DMS 273 treated with DMSO at 0.1 percent for 48 hours (cell line): ENCODE measurements at regions not wholly inside any gene's neighbourhood (a gene's known extent, or its start where the extent isn't known, plus 50 kb on each side); places are given as distances from the start of the nearest gene placed in this dataset.
"Not testable (repeated sequence)": the region's sequence is repeated elsewhere in the genome, so short reads cannot be mapped to it uniquely, and the experiment has no call there.

Experiments
- DNase-seq: peaks from one replicate; lab custom pipeline; 2025; lab: John Stamatoyannopoulos, UW

DNA sequence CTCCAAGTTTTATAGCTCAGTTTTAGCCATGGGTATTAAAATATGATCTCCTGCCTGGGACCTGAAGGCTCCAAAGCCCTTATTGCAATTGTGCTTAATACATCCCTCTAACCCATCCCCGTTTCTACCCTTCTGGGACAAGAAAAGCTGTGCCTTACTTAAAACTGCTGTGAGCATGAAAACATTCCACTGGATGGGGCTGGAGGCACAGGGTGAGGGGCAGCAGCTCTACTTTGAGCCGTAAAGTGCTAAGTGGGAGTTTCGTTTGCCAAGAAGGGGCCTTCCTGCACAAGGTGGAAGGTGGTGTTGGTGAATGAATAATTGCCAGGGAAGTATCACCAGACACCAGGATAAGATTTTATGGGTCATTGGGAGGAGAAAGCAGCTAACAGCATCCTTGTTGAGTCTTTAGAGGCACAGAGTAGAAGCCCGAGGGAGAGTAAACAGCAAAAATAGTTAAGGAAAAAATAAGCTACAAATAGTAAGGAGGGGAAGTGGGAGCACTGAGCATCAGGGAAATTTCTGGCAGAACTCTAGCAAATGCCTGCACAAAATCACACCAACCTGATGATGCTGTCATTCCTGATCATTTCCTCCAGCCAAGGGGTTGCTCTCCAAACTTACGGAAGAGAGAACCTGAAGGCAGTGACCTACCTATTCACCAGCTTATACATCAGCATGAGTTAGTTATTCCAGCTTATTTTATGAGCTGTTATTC, 218.4 kb downstream of the MREG start:
- DNase-seq: no peak

DNA sequence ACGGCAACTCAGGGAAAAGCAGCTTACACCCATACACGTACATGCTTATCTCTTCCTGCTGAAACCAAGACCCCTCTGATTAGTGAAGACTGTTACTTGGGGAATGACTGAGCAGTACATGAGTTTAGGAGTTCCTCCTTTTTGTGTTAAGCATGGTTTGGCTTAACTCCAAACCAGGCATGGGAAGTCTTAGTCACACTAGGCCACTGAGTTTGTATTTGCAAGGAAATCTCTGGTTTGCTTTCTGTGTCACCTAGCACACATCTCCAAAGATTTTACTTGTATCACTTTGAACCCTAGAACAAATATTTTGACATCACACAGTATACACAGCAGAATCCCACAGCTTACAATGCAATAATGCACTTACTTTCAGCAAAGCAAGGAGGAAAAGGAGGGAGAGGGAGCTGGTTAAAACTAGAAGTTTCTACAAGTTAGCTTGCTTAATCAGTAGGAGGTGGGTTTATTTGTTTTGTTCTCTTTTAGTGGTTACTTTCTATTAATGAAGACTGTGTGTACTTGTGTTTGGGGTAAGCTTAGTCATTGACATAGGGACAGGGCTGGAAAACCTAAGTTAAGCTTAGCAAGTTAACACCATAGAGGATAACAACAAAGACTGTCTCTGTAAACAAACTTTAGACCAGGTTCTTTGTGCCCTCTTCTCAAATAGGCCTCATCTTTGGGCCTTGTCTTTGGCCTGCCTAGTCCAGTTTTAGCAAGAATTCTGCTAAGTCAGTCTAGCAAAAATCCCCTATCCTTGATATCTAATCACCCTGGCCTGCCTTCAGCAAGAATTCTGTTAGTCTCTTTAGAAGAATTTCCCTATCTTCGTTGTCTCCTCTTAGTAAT, 219.4 kb downstream of the MREG start:
- no peak for DNase-seq

DNA sequence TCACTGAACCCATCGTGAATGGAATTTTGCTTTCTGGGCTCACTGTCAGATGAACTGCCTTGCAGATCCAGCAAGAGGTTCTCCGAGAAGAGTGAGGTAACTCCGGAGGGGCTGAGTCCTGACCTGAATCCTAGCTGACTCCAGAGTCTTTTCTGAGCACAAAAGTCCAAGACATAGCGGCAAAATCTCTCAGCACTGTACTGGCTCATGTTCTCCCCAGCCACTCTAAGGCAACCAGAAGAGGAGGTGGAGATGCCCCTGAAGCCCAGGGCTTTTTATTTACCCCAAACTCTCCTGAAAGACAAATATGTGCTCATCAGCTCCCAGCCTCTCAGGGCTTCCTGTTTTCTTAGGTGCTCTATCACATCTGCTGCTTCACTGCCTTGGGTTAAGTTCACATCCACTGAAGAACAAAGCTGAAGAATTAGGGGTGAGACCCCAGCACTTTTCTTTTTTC, 221.8 kb downstream of the MREG start:
- DNase-seq: no peak

DNA sequence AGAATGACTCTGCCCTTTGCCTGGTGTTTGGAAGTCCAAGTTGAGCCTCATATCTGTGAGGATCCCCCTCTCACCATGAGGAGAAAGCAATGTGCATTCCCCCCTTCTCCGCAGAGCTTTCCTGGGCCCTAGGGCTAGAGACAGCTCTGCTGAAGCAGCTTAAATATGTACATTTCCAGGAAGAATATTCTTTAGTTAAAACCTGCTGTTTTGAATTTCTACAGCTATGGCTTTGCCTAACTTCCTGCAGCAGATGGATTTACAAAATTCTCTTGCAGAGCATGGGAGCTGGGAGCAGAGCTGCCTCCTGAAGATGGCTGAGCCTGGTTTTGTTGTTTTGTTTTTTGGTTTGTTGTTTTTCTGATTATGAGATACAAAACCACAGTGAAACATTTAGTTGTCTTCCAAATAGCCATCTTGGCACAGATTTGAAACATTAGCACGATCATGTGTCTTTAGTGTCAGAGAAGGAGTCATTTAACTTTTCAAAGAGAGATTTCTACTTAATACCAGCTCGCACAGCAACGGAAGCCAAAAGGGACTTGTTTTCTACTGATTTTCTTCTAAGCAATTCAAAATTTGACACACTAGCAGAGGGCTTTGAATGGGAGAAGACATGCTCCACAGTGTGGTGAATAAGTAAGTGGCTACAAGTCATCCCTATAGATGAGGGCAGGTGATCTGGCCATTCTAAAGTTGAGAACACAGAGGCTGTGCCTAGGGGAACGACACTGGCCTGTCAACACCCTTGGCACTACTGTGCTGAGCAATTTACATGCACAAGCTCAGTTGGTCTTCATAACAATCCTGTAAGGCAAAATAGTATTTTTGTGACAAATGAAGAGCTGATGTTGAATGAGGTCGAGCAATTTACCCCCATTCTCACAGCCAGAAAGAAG, 222.6 kb downstream of the MREG start:
- DNase-seq: no peak

DNA sequence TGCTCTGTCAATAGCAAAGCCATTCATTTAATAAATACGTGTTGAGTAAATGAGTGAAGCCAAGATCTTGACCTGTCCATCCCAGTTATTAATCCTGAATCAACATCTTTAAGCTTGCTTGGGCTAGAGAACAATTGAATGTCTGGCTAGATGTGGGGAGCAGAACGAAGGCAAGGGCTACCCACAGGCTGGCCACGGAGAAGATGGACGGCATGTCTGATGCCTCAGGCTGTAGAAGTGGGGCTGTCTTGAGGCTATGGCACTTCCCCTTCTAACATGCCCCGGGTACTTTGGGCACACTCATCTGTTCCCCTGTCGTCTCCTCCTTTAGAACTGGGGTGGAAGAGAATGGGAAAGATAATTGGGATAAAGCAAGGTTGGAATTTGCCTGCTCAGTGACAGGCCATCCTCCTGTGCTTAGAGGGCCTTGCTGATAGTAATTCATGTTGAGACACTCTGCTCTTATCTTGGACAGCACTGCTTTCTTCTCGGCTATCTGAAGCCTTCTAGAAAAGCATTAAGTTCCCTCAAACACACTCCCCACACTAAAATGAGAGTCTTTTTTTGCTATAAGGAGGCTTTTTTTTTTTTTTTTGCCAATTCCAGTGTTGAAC, 225.7 kb downstream of the MREG start:
- no peak for DNase-seq

DNA sequence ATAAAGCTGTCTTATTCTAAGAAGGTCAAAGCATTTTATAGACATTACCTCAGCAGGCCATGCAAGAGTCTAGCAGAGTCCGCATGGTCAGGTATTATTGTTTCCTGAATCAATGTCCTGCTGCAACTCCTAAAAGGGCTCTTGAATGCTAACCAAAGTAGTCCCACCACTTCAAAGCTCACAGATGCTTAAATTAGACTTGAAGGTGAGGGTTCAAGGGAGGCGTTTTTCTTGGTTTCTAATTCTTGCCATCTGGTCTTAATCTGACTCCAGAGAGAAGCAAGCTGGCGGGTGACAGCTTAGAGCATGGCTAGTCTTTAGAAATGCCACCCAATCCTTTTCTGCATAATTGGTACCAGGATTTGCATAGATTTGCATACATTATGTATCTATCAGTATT, 226.3 kb downstream of the MREG start:
- DNase-seq: no peak

DNA sequence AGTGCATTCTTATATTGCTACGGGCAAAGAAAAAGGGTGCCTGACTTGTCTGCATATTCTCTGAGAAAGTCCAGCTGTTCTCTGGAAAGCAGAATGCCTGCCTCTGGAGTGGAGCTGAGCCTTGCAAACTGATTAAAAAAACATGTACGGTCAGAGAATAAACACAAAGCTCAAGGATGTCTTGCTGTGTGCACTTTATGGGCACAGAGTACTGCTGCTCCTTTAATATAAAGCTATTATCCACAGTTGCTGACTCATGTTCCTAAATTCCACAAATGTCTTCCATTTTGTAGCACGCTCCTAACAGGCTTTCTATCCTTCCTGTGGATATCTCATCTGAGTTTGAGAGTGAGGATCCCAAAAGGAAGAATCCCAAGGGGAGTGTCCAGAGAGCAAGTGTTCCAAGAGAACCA, 229.0 kb downstream of the MREG start:
- no peak for DNase-seq

DNA sequence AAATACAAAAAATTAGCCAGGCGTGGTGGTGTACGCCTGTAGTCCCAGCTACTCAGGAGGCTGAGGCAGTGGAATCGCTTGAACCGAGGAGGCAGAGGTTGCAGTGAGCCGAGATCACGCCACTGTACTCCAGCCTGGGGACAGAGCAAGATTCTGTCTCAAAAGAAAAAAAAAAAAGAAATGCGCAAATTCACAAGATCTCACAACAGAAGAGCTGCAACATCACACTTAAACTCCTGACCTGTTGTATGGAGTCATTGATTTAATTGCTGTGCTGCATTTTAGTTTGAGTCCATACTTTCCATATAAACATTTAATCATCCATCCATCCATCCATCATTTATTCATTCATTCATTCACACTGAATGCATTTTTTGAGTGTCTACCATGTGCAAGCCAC, 229.7 kb downstream of the MREG start:
- not testable (repeated sequence) for DNase-seq

DNA sequence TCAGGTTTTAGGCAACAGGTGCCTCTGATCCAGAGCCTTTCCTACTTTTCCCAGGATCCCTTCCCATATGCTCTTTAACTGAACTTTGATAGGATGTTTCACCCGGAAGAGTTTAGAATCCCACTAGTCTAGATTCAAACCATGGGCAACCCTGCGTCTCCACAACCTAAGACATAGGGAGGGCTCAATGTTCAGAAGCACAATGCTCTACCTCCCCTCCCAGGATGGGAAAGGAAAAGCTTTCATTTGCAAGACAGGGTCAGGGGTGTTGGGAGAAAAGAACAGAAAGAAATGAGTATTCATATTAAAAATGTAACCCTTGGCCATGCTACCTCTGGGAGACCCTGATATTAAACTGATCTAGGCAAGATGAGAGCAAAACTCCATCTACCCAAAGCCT, 230.4 kb downstream of the MREG start:
- DNase-seq: no peak

DNA sequence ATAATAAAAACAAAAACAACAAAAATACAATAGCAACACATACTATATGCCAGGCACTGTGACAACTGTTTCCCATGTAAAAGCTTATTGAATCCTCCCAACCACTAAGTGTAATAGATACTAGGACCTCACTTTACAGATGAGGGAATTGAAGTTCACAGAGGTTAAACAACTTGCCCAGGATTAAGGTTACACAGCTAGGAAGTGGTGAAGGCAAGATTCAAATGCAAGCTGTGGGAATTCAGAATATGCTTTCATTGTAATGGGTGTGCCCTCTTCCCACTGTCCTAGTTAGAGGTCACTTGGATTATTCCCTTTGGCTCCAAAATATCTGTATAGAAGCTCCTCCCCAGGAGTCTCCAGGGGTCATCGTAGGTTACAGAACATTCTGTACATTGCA, 231.1 kb downstream of the MREG start:
- no peak for DNase-seq

DNA sequence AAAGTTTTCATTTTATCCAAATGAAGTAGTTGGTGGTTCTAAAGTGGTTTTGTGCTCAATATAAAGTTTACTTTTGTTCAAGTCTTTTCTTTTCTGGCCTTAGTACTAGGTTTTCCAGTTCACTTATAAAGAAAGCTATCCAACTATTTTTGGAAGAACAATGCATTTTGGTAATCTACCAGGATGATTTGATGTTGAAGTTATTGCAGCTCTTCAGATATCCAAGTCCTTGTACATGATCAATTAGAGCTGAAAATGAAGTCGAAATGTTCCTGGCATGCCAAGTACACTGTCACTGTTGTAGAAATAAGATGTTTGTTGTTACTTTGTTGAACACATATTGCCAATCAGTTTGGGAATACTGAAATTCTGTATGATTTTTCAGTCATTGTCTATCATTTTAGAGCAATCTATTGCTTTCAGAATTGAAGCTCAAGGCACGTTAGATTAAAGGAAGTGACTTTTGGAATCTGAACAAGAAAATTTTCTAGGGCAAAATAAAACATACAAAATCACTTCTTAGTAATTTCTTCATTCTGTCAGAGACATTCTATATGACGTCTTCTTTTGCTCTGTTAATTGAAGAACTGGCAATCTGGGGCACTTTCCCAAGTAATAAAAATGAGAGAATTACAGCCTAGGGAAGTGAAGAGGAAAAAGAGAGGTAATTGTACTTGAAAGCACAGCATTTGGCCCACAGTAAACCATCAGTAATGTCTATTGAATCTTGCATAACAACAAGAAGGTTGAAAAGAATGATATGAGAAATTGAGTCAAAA, 232.3 kb downstream of the MREG start:
- no peak for DNase-seq

DNA sequence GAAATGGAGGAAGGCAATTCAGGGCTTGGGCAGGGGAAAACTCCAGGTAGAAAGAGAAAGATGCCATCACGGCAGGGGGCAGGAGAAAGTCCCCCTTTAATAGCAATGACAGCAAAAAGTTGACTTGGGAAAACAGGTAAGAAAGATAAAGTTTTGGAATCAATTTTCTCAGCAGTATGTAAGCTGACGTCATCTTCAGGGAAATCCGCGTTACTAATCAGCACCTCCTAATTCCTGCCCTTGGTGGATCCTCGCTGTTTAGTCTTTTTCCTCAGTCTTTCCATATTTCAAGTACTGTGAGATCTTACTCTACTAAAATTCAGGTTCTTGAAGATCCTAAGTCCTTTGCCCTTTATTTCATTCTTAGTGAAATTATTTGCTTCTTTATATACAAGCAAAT, 233.0 kb downstream of the MREG start:
- no peak for DNase-seq

DNA sequence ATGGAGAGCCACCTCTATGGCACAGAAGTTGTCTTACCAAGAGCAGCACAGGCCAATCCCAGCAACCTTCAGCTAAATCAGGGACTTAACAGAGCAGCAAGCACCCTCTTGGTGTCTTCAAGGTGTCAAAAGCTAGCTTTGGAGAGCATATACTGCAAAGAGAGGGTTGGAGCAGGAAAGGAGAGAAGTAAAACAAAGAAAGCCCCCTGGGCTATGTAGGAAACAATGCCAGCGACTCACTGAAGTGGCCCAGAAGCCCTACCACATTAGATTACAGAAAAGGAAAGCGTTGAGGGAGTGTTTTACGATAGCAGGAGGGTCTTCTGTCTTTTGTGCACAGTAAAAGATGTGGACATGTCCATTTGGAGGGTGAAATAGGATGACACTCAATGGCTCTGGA, 233.4 kb downstream of the MREG start:
- no peak for DNase-seq

DNA sequence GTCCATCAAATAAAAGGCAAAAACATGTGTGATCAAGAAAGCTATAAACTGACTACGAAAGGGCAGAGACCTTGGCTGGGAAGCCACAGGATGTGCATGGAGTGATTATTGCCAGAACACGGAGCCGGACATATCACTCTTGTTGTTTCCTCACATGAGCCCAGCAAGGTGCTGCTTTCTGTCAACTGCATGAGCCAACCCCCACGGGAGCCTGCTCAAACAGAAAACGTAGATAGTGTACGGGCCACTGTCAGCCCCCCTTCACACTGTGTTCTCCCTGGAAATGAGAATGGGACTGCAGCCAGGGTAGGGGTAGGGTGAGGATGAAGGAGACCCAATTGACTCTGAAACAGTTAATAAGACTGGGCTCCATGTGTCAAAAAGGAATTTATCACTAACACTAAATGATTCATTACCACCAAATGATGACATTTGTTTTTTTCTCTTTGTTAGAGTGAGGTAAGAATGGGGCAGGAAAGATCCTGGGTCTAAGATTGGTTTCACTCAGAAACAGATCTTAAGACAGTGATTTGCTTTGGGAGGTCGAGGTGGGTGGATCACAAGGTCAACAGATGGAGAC, 235.8 kb downstream of the MREG start:
- no peak for DNase-seq

DNA sequence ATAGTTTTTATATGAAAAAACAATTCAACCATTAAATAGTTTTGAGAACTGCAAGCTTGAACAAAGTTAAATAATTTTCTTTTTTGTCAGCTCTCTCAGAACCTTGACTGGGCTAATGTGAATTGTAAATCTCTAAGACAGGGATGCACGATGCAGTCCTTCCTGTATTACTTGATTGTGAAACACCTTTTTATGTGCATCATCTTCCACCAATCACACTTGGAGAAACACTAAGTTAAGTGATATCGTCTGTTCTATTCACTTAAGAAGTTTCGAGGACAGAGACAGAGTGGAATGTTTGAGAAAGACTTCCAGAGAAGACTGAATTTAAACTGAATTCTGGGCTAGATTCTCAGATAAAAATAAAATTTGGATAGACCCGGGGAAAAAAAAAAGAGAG, 238.2 kb downstream of the MREG start:
- DNase-seq: no peak

DNA sequence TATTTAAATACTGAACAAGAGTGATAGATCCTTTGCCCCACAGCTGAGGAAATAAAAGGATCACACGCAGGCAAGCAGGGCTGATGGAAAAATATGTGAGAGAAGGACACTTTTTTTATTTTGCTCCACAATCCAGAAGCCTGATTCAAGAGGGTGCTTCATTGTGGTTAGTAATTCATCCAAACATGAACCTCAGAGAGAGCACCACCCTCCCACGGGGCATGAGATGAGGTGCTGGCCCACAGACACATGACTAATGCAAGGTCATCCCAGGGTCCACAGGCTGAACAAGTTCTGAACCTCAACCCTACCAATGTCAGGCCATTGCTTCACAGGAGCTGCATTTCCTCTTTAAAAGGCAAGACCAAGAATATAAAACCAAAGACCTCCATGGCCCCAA, 239.6 kb downstream of the MREG start:
- DNase-seq: no peak

DNA sequence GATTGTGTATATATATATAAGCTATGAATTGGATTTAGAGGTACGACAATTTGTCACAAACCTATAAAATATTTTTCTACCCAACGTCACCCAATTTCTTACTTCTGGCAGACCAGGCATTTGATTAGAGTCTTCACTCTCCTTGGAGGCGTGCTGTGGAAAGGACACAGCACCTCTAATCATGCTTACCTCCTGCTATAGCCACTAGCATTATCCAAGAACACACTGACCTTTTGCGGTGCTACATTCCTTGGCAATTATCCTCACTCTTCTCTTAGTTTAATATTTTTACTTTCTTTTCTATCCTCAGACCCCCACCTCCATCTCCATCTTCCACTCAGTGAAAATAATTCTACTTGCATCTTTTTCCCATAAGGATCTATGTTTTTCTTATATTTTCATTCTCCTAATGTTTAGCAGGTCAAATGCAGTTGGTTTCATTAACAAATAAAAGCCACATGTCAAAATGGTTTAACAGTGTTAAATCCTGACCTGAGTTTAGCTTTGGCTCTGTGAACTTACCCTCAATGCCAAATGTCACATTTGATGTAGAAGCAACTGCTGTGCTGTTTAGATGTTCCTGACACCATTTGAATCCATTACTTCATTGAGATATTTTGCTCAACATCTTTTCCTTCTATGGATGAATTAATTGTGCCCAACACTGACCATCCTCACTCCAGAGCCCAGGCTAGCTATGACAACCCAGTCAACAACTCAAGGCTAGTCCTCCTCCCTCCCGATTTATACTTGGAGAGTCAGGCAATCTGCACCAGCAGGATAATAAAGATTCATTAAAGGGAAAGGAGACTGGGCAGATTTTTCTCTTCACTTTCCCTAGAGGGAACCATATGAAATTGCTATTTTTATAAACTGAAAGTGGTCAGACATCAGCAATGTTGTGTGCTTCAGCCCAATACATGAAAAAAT, 240.5 kb downstream of the MREG start:
- DNase-seq: no peak

DNA sequence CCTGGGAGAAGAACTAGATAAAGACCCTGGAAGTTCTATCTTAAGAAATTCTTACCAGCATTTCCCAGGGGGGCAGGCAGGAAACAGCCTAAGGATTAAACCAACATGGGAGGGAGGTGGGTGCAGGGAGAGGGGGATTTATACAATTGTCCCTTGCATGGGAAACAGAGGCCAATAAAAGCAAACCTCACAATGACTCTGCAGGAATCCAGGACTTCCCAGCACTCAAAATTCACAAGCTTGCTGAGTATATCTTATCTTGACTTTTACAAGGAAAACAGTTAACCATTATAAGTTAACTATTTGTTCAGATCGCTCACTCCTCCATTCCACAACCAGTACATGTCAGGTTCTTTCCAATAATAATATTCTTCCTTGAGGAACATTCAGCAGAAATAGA, 241.3 kb downstream of the MREG start:
- no peak for DNase-seq

DNA sequence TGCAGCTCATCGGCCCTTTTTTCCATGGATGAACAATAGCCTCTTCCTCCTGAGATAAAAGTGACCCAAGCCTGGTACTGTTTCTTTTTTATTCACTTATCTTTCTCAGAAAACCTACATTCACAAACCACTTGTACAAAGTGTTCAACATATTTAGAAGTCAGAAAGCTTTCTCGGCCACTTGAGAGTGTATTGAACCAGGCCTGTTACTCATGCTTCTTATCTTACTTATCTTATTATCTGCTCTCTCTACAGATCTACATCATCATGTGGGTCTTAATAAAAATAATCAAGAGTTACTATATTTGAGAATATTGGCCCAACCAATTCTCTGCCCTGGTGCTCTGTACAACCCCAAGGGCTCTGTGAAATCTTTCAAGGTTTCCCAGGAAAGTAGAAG, 242.1 kb downstream of the MREG start:
- no peak for DNase-seq

DNA sequence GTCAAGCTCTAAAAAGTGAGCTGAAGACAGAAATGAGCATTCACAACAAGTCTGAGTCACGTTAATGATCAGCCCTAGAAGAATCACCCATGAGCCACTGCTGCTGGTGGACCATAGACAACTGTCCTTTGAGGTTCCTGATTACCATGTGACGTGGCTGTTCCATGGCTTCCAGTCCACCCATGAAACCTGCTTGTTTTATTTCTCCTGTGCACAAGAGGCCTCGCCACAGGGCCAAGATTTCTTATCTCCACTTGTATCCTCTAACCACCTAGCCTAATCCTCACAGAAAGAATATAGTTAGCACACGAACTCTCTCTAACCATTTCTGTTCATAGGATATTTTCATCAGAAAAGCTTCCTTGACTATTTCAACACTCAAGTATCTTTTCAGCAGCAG, 242.7 kb downstream of the MREG start:
- no peak for DNase-seq
